Panc1 (cell line): ENCODE measurements at regions not wholly inside any gene's neighbourhood (a gene's known extent, or its start where the extent isn't known, plus 50 kb on each side); places are given as distances from the start of the nearest gene placed in this dataset.

Experiments
- ATAC-seq: fragments of 200-7000 bp; cut with Tn5 transposase; 2 replicates; pipeline ENCODE4 v1.9.1; 2020; ENCODE audit warnings: mild to moderate bottlenecking, moderate library complexity
- BruUV-seq: library from RNA; stranded (reverse); fragments of 400-500 nt; replicated peaks from 2 replicates; lab custom pipeline; 2021; lab: Mats Ljungman, UMichigan
- CTCF ChIA-PET: fragments of 300-600 bp; sonication (Branson Sonifier 250); formaldehyde crosslinking; loops from one replicate; lab custom pipeline; 2022; ENCODE audit warnings: antibody characterized with exemption; lab: Charles Lee
- POLR2A ChIA-PET: fragments of 300-600 bp; sonication (Branson Sonifier 250); formaldehyde crosslinking; loops from one replicate; lab custom pipeline; 2022; ENCODE audit warnings: antibody characterized with exemption; lab: Charles Lee
- DNase-seq: peaks from one replicate; pipeline ENCODE4 v3.0.0-alpha.2; 2010; ENCODE audit warnings: low read depth, low spot score
- H3K27ac ChIP-seq: 2 replicates; pipeline ENCODE4 v1.5.1; 2011; ENCODE audit warnings: mild to moderate bottlenecking, low read length, inconsistent platforms
- H3K27me3 ChIP-seq: fragments of 200-500 bp; sonication (Bioruptor generic); 2 replicates; pipeline ENCODE4 v1.6.0; 2014; ENCODE audit warnings: low read length, inconsistent platforms; ENCODE audit not compliant: control insufficient read depth, insufficient read depth
- H3K36me3 ChIP-seq: fragments of 200-500 bp; sonication (Bioruptor generic); 2 replicates; pipeline ENCODE4 v1.5.1; 2014; ENCODE audit warnings: inconsistent platforms, mild to moderate bottlenecking, low read length, moderate library complexity; ENCODE audit not compliant: control insufficient read depth, insufficient read depth
- H3K4me1 ChIP-seq: 2 replicates; pipeline ENCODE4 v1.5.1; 2011; ENCODE audit warnings: inconsistent platforms, mild to moderate bottlenecking, low read length, moderate library complexity; ENCODE audit not compliant: control insufficient read depth, insufficient read depth
- H3K4me3 ChIP-seq, 2 experiments: 2 replicates each; pipeline ENCODE4 v1.5.1; 2011 to 2012; ENCODE audit warnings: low read depth in 2 of 2, low read length in 2 of 2, mild to moderate bottlenecking in 2 of 2, inconsistent platforms in 1 of 2, moderate library complexity in 1 of 2
- H3K9me3 ChIP-seq: fragments of 200-500 bp; sonication (Bioruptor generic); 2 replicates; pipeline ENCODE4 v1.5.1; 2014; ENCODE audit warnings: low read depth, mild to moderate bottlenecking, inconsistent platforms, low read length, moderate library complexity; ENCODE audit not compliant: control insufficient read depth, insufficient read depth
- CTCF ChIP-seq: fragments of 450-650 bp; IDR thresholded peaks from 2 replicates; pipeline ENCODE4 v1.5.1; 2017; ENCODE audit warnings: mild to moderate bottlenecking
- POLR2AphosphoS5 ChIP-seq: IDR thresholded peaks from 2 replicates; pipeline ENCODE4 v1.6.1; 2012; ENCODE audit warnings: mild to moderate bottlenecking, low read depth, low read length, moderate library complexity
- REST ChIP-seq, 2 experiments: IDR thresholded peaks; 2 replicates each; pipeline ENCODE4 v1.6.1; 2011 to 2012; ENCODE audit warnings: low read depth in 2 of 2, control low read depth in 1 of 2, low read length in 1 of 2, mild to moderate bottlenecking in 1 of 2, moderate library complexity in 1 of 2; ENCODE audit not compliant: insufficient read depth in 1 of 2
- SIN3A ChIP-seq: IDR thresholded peaks from 2 replicates; pipeline ENCODE4 v1.6.1; 2012; ENCODE audit warnings: low read depth, mild to moderate bottlenecking, low read length, moderate library complexity, borderline replicate concordance; ENCODE audit not compliant: insufficient read depth
- TCF7L2 ChIP-seq: IDR thresholded peaks from 2 replicates; pipeline ENCODE4 v1.6.1; 2011; ENCODE audit warnings: mild to moderate bottlenecking, low read depth, low read length, inconsistent platforms
- in situ Hi-C: cut with HindIII; loops from 2 replicates; pipeline ENCODE4 v1.10.0; 2016; ENCODE audit warnings: low sequenced_read_pairs, low pct_unique_long_range_greater_than_20kb
- intact Hi-C: fragments of 100-400 bp; cut with micrococcal nuclease; formaldehyde crosslinking; loops from one replicate; pipeline ENCODE4 v1.10.0; 2022; ENCODE audit not compliant: unreplicated experiment

- ATAC-seq (no peak), DNase-seq (no peak)
- in situ Hi-C loops (no loop called here), intact Hi-C loops (no loop called here)
- POLR2A ChIA-PET: no interaction called here
- Histone ChIP-seq H3K27ac (no peak overlapping the region), H3K36me3 (no peaks in the 10 kb centered on the region), H3K9me3 (no peaks in the 10 kb centered on the region), H3K27me3 (no peaks in the 10 kb centered on the region), H3K4me1 (no peaks in the 10 kb centered on the region), H3K4me3 (no peak overlapping the region)
- TF ChIP-seq REST (IDR thresholded peaks at IDR 0.05; ENCODE audit: insufficient read depth in 1 of 2, low read depth in 2 of 2, low read length in 1 of 2) (no peak), CTCF (no peak)
- BruUV-seq: no TSS peak
- CTCF ChIA-PET: no interaction called here
Observed at GRCh38 chr9:1876891-1877496, 138.2 kb upstream of the SMARCA2 start.

GRCh38 chr9:1877951-1878350 lies 137.2 kb upstream of the SMARCA2 start:
- intact Hi-C loops (no loop called here), in situ Hi-C loops (no loop called here)
- DNase-seq: no peak
- H3K4me1 ChIP-seq: no peaks in the 10 kb centered on the region
- H3K9me3 ChIP-seq: no peaks in the 10 kb centered on the region
- no peaks in the 10 kb centered on the region for H3K27me3 ChIP-seq
- ATAC-seq: no peak
- H3K4me3 ChIP-seq: no peak overlapping the region
- no TSS peak for BruUV-seq
- TF ChIP-seq TCF7L2 (no peak), REST (IDR thresholded peaks at IDR 0.05; ENCODE audit: insufficient read depth in 1 of 2, low read depth in 2 of 2, low read length in 1 of 2) (no peak), POLR2AphosphoS5 (no peak), CTCF (no peak), SIN3A (no peak)
- H3K36me3 ChIP-seq: no peaks in the 10 kb centered on the region
- ChIA-PET POLR2A (no interaction called here), CTCF (no interaction called here)
- H3K27ac ChIP-seq: no peak overlapping the region
